Activated T-cell treated with anti-CD3 and anti-CD28 coated beads for 48 hours (primary cell): ENCODE measurements at regions not wholly inside any gene's neighbourhood (a gene's known extent, or its start where the extent isn't known, plus 50 kb on each side); places are given as distances from the start of the nearest gene placed in this dataset.
A peak's percentile ranks its signal among the peaks of the same experiment; 100 is the strongest.
"Not testable (repeated sequence)": the region's sequence is repeated elsewhere in the genome, so short reads cannot be mapped to it uniquely, and the experiment has no call there.

ENCODE experiments used
- DNase-seq: peaks from one replicate; pipeline ENCODE4 v3.0.0-alpha.2; 2020; ENCODE audit warnings: low read depth

GRCh38 chr5:123708074-123708806 lies 196.3 kb downstream of the CSNK1G3 start:
- DNase-seq = no peak

GRCh38 chr5:123706531-123706930 lies 194.6 kb downstream of the CSNK1G3 start:
- DNase-seq = no peak

GRCh38 chr5:123705741-123706140 lies 193.8 kb downstream of the CSNK1G3 start:
- no peak for DNase-seq

GRCh38 chr5:123701511-123702200 lies 189.7 kb downstream of the CSNK1G3 start:
- DNase-seq = no peak

GRCh38 chr5:123700624-123701287 lies 188.8 kb downstream of the CSNK1G3 start:
- DNase-seq = no peak

- DNase-seq = no peak
Measured at GRCh38 chr5:123699571-123699970, 187.6 kb downstream of the CSNK1G3 start.

GRCh38 chr5:123698937-123699336 lies 187.0 kb downstream of the CSNK1G3 start:
- not testable (repeated sequence) for DNase-seq

- no peak for DNase-seq
Measured at GRCh38 chr5:123696921-123697341, 185.0 kb downstream of the CSNK1G3 start.

GRCh38 chr5:123690821-123691220 lies 178.8 kb downstream of the CSNK1G3 start:
- DNase-seq = no peak

GRCh38 chr5:123681061-123681460 lies 169.1 kb downstream of the CSNK1G3 start:
- no peak for DNase-seq

- DNase-seq = no peak
Measured at GRCh38 chr5:123673107-123673506, 161.1 kb downstream of the CSNK1G3 start.

- no peak for DNase-seq
Measured at GRCh38 chr5:123671711-123672456, 159.9 kb downstream of the CSNK1G3 start.

GRCh38 chr5:123671042-123671441 lies 159.1 kb downstream of the CSNK1G3 start:
- DNase-seq = peak; percentile 15
